Upper lobe of left lung (tissue), 4 donors: ENCODE measurements at regions not wholly inside any gene's neighbourhood (a gene's known extent, or its start where the extent isn't known, plus 50 kb on each side); places are given as distances from the start of the nearest gene placed in this dataset.

Source experiments
- CTCF ChIP-seq, 6 experiments: fragments of 450-650 bp in 4 of 6; fragments of 200-600 bp in 2 of 6; sonication (generic) in 2 of 6; IDR thresholded peaks; one replicate each; pipeline ENCODE4 v1.5.1; 2016 to 2019; ENCODE audit warnings: antibody characterized with exemption in 6 of 6
- EP300 ChIP-seq, 4 donors: sonication (generic); formaldehyde crosslinking; IDR thresholded peaks; one replicate each; pipeline ENCODE4 v1.5.1; 2017; ENCODE audit warnings: antibody characterized with exemption in 4 of 4, control low read depth in 2 of 4
- POLR2A ChIP-seq, 4 donors: fragments of 450-650 bp; IDR thresholded peaks; one replicate each; pipeline ENCODE4 v1.5.1; 2016 to 2017; ENCODE audit warnings: antibody characterized with exemption in 4 of 4, mild to moderate bottlenecking in 2 of 4
- POLR2AphosphoS5 ChIP-seq, 2 donors: sonication (generic); formaldehyde crosslinking; IDR thresholded peaks; one replicate each; pipeline ENCODE4 v1.5.1; 2017; ENCODE audit warnings: antibody characterized with exemption in 2 of 2

GRCh38 chr4:107255114-107255513, 219.0 kb upstream of the DKK2 start:
- TF ChIP-seq CTCF (IDR thresholded peaks at IDR 0.05) (no peak), POLR2A (IDR thresholded peaks at IDR 0.05) (no peak), POLR2AphosphoS5 (IDR thresholded peaks at IDR 0.05) (no peak), EP300 (IDR thresholded peaks at IDR 0.05) (no peak)
